Thyroid gland (tissue), 4 donors: ENCODE measurements at regions not wholly inside any gene's neighbourhood (a gene's known extent, or its start where the extent isn't known, plus 50 kb on each side); places are given as distances from the start of the nearest gene placed in this dataset.

Source experiments
- CTCF ChIP-seq, 6 experiments: fragments of 200-600 bp in 3 of 6; fragments of 450-650 bp in 3 of 6; sonication (generic) in 3 of 6; IDR thresholded peaks; one replicate each; pipeline ENCODE4 v1.5.1; 2016 to 2019; ENCODE audit warnings: antibody characterized with exemption in 6 of 6, mild to moderate bottlenecking in 2 of 6, inconsistent platforms in 1 of 6, moderate library complexity in 1 of 6
- POLR2A ChIP-seq, 2 donors: fragments of 450-650 bp; IDR thresholded peaks; one replicate each; pipeline ENCODE4 v1.6.1; 2017; ENCODE audit warnings: antibody characterized with exemption in 2 of 2, mild to moderate bottlenecking in 2 of 2, moderate library complexity in 1 of 2

- TF ChIP-seq POLR2A (IDR thresholded peaks at IDR 0.05), result no peak
- TF ChIP-seq CTCF (IDR thresholded peaks at IDR 0.05), result no peak
These were observed 606.0 kb upstream of the HTR2C start for GRCh38 chrX:113977887-113978286.
